ENCODE measurements at regions not wholly inside any gene's neighbourhood (a gene's known extent, or its start where the extent isn't known, plus 50 kb on each side); places are given as distances from the start of the nearest gene placed in this dataset.

GRCh38 chr14:53874704-53875103, 81.9 kb downstream of the BMP4 start:
- no peaks in the 10 kb centered on the region; the same call in 2 of the 3 replicates for H3K4me1 ChIP-seq
- WGBS (ENCODE audit: missing lambda C conversion rate) = 83% methylated on average over 3 of the region's 3 CpGs
- CTCF ChIA-PET = interaction anchor here (0.8 to 1.0 kb wide), 2 partner anchors 51 to 214 kb away, joined by 4 read pairs; no protein-coding TSS in a partner anchor
- POLR2A ChIA-PET = no interaction called here
- ATAC-seq (no peak), FAIRE-seq (no peak), DNase-seq (ENCODE audit: low read depth in 1 of 2, low spot score in 1 of 2) (no peak)
- TF ChIP-seq CHD4 (IDR thresholded peaks at IDR 0.05; ENCODE audit: borderline replicate concordance) (no peak), ATOH8 (CRISPR knock-in tag; IDR thresholded peaks at IDR 0.05; ENCODE audit: low read depth) (no peak), HMGXB4 (CRISPR knock-in tag; IDR thresholded peaks at IDR 0.05; ENCODE audit: borderline replicate concordance) (no peak), JUNB (IDR thresholded peaks at IDR 0.05) (no peak), JUN (IDR thresholded peaks at IDR 0.05) (no peak), TP53 (CRISPR knock-in tag; IDR thresholded peaks at IDR 0.05) (no peak), SMC3 (IDR thresholded peaks at IDR 0.05) (no peak), POLR2A (IDR thresholded peaks at IDR 0.05; ENCODE audit: low read length) (no peak), ZFP36 (IDR thresholded peaks at IDR 0.05; ENCODE audit: borderline replicate concordance, partially characterized antibody) (no peak), RARB (CRISPR knock-in tag; IDR thresholded peaks at IDR 0.05) (no peak), NR3C1 (IDR thresholded peaks at IDR 0.05) (no peak), HEYL (CRISPR knock-in tag; IDR thresholded peaks at IDR 0.05) (no peak)
- H3K4me2 ChIP-seq = no peak overlapping the region
- no peaks in the 10 kb centered on the region for H3K9me3 ChIP-seq
- H3K4me3 ChIP-seq = no peak overlapping the region
- no peak overlapping the region for H3K27ac ChIP-seq

- FAIRE-seq = no peak
- WGBS (ENCODE audit: missing lambda C conversion rate) = 49% methylated on average over 1 of the region's 1 CpG
Measured at GRCh38 chr14:53872681-53873089, 83.9 kb downstream of the BMP4 start.

GRCh38 chr14:53871951-53872350, 84.7 kb downstream of the BMP4 start:
- ChIA-PET POLR2A (no interaction called here), CTCF (no interaction called here)
- no peak for DNase-seq (ENCODE audit: low read depth in 1 of 2, low spot score in 1 of 2)
- Histone ChIP-seq H3K4me2 (no peak overlapping the region), H3K9me3 (no peaks in the 10 kb centered on the region), H3K27ac (no peak overlapping the region), H3K4me3 (no peak overlapping the region), H3K4me1 (no peaks in the 10 kb centered on the region; the same call in 2 of the 3 replicates)
- TF ChIP-seq HOXB5 (CRISPR knock-in tag; IDR thresholded peaks at IDR 0.05) (no peak), POLR2A (IDR thresholded peaks at IDR 0.05; ENCODE audit: low read length) (no peak), NFE2L2 (conservative IDR thresholded peaks at IDR 0.05; ENCODE audit: low read length) (no peak), EHMT2 (IDR thresholded peaks at IDR 0.05; ENCODE audit: low read depth) (no peak), HOXB13 (CRISPR knock-in tag; IDR thresholded peaks at IDR 0.05; ENCODE audit: low read depth) (no peak), RARB (CRISPR knock-in tag; IDR thresholded peaks at IDR 0.05) (no peak), MYC (IDR thresholded peaks at IDR 0.05; ENCODE audit: borderline replicate concordance, low read length) (no peak), HES2 (IDR thresholded peaks at IDR 0.05) (no peak), TP53 (CRISPR knock-in tag; IDR thresholded peaks at IDR 0.05) (no peak), HEYL (CRISPR knock-in tag; IDR thresholded peaks at IDR 0.05) (no peak), FOSL2 (IDR thresholded peaks at IDR 0.05) (no peak), FOSL2 (CRISPR knock-in tag; IDR thresholded peaks at IDR 0.05) (no peak), EP300 (IDR thresholded peaks at IDR 0.05) (no peak), RNF2 (IDR thresholded peaks at IDR 0.05; ENCODE audit: borderline replicate concordance, low read depth) (no peak), ELK1 (IDR thresholded peaks at IDR 0.05; ENCODE audit: low read depth, low read length) (no peak), ZNF302 (CRISPR knock-in tag; IDR thresholded peaks at IDR 0.05) (no peak), BHLHE40 (IDR thresholded peaks at IDR 0.05; ENCODE audit: low read depth, low read length) (no peak), GATA3 (IDR thresholded peaks at IDR 0.05; ENCODE audit: borderline replicate concordance) (no peak), HMGXB4 (CRISPR knock-in tag; IDR thresholded peaks at IDR 0.05; ENCODE audit: borderline replicate concordance) (no peak), E2F6 (IDR thresholded peaks at IDR 0.05; ENCODE audit: borderline replicate concordance, low read depth) (no peak)
- no peak for FAIRE-seq
- 65% methylated on average over 2 of the region's 2 CpGs for WGBS (ENCODE audit: missing lambda C conversion rate)
- no peak for ATAC-seq

More at GRCh38 chr14:53872681-53873089, 83.9 kb downstream of the BMP4 start:
- CTCF ChIA-PET = no interaction called here
- ATAC-seq = no peak
- no peak overlapping the region for H3K4me2 ChIP-seq
- POLR2A ChIA-PET = no interaction called here
- TF ChIP-seq EHF (CRISPR knock-in tag; IDR thresholded peaks at IDR 0.05) = no peak
- H3K27ac ChIP-seq = no peak overlapping the region
- no peak overlapping the region for H3K4me3 ChIP-seq
- no peak for DNase-seq (ENCODE audit: low read depth in 1 of 2, low spot score in 1 of 2)
- H3K4me1 ChIP-seq = no peaks in the 10 kb centered on the region; the same call in 2 of the 3 replicates
- no peaks in the 10 kb centered on the region for H3K9me3 ChIP-seq

Data from A549 (cell line).